NCI-H1092 (cell line): ENCODE measurements at regions not wholly inside any gene's neighbourhood (a gene's known extent, or its start where the extent isn't known, plus 50 kb on each side); places are given as distances from the start of the nearest gene placed in this dataset.
"Not testable (repeated sequence)": the region's sequence is repeated elsewhere in the genome, so short reads cannot be mapped to it uniquely, and the experiment has no call there.

Experiments
- DNase-seq: peaks from one replicate; lab custom pipeline; 2025; lab: John Stamatoyannopoulos, UW

DNA sequence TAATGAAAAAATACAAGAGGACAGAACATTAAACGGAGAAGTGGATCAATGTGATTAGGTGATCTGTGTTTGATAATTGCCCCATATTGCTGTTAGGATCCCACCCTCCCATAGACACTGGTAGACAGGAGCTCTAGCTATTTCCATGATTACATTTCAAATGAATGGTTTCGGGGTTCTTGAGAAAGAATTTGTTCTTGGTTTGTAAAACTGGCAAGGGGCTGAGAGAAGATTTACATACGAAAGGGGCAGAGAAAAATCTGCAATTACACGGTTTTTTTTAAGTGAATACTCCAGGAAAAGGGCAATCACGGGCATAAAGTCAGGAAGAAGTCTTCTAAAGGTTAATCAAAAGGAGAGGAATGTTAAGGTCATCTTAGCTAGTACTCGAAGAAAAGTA, 2125.7 kb upstream of the PCDH20 start:
- no peak for DNase-seq

DNA sequence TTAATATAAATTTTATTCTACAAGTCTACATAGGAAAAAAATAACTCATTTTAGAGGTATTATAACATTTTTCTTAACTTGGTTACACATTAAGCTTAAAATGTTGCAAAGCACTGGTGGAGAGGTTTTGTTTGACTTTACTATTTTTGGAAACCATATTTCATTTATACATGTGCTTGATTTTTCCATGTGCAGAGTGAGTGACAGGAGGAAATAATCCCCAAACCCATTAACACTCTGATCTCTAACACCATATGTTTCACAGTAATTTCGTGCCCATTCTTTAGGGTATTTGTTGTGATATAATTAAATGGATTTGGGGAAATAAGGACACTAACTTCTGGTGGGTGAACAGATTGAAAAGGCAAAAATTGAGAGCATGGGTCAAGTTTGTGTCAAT, 2124.4 kb upstream of the PCDH20 start:
- no peak for DNase-seq

DNA sequence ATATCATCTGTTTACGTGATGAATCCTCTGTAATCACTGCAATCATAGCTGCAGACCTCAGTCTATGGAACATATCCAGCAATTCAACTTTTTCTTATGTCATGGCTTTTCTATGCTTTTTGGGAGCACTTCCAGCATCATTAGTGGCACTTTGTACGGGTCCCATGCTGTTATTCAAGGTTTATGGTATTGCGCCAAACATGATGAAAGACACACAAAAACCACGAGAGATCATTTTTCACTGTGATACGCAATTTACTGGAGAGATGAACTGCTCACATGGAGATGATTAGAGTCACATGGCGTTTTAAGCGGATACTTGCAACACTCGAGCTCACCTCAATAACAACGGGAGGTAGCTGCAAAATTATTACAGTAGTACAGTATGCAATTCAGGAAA, 2101.7 kb upstream of the PCDH20 start:
- DNase-seq, result peak; percentile 62

DNA sequence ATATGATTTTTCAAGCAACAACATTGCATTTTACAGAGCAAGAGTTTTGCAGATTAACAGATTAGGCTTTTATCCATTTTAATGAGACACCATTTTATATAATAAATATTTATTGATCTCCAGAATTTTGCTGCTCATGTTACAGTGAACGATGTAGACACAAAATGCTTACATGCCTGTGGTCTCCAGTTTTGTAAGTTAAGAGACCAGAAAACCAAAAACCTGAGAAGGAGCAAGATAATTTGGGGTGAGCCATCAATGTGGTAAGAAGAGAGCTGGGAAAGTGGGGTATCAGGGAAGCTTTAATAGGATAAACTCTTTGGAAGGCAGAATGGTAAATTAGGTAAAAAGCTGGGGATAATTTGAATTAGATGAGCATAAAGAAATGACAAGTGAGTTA, 2100.5 kb upstream of the PCDH20 start:
- no peak for DNase-seq

DNA sequence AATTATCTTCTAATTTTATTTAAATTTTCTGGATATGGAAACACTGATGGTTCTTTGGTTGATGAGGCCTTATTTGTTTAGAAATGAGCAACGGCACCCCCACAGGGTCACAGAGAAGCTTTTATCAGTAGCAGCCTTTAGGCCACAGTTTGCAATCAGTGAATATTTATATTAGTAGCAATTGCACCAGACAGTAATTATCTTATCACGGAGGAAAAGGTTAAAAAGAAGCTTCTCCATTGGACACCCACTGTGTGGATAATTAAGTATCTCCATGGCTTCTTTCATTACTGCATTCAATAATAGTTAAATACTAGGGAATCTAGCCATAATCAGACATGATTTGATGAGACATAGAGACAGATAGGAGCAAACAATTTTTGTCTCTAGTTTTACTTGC, 2099.2 kb upstream of the PCDH20 start:
- no peak for DNase-seq

DNA sequence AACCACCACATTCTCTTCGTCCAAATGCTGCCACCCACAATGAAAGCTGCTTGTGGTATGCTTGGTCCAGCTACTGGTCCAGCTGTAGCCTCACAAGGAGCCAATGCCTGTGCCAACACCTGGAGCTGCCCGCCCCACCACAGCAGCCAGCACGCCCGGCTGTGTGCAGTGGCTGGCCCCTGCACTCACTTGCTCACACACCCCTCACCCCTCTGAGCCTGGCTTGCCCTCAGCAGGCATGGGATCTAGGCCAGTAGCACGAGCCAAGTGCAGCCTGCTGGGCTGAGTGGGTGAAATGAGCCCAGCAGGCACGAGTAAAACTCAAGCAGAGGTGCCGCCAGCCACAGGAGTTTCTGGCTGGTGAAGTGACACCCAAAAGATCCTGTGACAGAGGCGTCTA, 2096.4 kb upstream of the PCDH20 start:
- no peak for DNase-seq

DNA sequence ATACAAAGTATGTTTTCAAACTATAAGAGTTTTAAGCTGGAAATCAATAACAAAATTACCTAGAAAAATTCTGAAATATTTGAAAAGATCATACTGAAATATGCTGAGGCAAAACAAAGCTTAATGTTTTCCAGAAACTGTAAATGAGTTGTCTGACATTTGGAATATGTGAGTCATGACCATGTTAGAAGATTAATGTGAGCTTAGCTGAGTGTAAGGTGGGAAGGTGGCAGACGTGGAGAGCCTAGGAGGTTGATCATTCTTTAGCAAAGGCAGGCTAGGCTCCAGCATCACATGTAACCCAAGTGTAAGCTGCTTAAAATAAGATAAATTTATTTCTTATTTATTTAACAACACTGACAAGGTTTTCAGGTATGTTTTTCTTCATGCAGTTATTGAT, 2086.1 kb upstream of the PCDH20 start:
- DNase-seq, result no peak

DNA sequence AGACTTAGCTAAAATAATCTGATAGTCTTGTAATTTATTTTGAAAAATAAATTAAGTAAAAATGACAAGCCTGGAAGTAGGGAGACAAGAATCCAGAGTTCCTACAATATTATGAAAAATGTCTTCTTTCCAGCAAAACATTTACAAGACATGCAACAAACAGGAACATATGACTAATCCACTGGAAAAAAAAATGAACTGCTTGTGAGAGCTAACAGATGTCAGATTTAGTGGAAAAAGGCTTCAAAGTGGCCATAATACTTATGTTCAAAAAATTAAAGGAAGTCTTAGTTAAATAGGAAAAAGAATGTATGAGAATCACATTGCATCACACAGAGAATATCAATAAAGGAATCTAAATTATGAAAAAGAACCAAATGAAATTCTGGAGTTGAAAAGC, 2082.0 kb upstream of the PCDH20 start:
- no peak for DNase-seq

DNA sequence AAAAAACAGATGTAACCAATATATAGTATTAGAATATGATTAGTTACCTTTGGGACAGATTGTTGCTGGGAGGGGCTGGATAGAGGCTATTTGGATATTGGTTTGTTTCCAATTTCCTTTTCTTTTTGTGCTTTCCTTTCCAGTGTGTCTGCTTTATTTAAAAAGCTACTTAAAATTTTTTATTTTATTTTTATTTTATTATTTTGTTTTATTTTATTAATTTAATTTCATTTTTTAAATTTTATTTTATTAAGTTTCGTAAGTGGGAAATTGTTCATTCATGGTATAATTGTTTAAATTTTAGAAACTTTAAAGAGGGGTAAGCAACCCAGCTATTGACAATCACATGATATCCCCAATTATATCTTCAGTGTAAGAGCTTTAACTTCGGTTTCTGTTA, 2077.0 kb upstream of the PCDH20 start:
- no peak for DNase-seq

DNA sequence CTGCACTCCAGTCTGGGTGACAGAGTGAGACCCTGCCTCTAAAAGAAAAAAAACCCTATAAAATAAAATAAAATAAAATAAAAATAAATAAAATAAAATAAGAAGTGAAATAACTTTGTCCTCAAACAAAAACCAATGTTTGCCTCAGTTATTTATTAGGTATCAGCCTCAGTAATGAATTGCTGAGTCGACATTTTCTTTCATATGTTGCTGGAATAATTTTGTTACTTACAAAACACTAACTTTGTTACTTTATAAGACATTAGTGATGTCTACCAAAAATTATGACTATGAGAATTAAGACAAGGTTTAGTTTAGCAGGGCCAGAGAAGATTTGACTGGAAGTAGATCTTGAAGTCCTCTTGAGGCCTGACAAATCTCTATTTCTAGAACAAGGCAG, 2074.5 kb upstream of the PCDH20 start:
- DNase-seq, result no peak

DNA sequence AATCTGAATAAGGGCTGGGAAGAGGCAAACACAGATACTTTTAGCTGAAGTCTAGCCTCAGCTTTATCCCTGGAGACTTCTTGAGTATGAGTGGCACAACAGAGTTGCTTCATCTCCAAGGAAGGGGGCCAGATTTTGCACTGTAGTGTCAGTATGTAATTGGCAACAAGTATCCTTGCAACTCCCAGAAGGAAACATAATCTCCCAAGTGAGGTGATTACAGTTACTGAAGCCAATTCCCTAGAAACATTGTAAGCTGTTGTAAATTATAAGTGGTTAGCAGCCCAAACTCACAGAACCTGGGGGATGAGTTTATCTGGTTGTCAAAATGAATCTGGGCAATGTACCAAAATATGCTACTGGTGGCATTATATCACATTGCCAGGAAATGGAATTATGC, 2065.7 kb upstream of the PCDH20 start:
- peak; percentile 2 for DNase-seq

DNA sequence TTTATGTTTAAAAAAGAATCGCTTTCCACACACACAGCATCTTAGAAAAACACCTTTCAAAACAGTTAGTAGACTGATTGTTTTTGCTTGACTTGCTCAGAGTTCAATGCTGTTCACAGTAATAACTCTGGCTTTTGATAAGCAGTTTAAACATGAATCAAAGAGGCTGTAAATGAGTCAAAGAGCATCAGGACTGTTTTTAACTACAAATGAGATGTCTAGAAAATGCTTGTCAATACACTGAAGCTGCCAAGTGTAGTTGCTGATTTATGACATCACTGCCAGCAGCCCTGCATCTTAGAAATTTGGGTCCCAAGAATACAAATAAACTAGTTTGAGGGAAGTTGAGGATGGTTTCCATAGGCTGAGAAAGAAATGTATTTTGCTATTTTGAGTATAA, 2057.1 kb upstream of the PCDH20 start:
- DNase-seq, result no peak

DNA sequence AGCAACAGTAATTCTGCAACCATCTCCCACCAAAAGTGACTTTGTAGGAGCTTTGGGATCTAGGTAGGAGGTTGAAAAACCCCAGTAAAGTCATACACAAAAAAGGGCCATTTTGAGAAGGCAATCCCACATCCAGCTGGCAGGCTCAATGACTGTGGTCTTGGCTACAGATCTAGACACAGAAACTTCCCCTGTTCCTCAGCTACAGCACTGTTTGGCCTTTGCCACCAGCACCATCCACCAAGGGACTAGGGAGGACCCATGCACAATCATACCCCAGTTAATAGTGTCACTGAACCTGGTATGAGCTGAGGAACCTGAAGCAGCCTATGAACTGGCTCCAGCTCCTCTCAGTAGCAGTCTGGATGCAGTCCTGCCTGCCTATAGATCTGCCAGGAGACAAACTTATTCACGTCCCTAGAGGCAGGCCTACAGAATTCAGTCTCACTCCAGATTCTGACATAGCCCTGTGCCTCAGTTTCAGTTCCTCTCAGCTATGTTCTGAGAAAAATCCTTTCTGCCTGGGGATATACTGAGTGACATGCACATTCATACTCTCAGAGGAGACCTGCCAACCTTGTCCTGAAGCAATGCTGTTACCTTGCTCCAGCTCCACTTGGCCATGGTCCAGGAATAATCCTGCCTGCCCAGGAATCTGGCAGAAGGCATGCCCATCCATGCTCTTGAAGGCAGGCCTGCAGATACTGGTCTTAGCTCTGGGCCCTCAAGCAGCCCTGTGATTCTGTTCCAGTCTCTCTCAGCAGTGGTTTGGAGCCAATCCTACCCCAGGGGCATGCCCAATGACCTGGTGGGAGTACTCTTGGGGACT, 2048.3 kb upstream of the PCDH20 start:
- no peak for DNase-seq

DNA sequence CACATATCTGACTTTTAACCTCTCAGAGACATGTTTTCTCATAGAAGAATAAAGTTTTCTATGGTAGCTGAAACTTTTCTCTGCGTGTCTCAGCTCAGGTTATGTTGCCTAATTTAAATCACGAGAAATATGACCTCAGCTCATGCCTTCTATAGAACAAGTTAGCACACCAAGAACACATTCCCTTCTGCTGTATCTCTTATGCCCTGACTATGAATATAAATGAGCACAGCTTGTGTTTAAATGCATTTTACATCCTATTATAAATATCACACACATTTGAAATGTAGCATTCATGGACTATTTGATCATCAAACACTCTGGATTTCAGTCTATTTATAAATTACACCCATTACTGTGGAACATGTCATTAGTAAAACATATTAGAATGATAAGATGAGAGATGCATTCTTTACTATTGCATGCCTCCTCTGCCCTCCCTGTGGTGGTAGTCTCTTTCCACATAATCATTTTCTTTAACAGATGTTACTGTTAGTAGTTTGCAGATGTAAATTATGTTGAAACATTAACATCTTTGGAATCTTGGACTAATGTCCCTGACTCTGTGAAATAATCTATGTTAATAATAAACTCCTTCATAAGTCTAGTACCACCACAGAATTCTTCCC, 2044.9 kb upstream of the PCDH20 start:
- DNase-seq, result no peak

DNA sequence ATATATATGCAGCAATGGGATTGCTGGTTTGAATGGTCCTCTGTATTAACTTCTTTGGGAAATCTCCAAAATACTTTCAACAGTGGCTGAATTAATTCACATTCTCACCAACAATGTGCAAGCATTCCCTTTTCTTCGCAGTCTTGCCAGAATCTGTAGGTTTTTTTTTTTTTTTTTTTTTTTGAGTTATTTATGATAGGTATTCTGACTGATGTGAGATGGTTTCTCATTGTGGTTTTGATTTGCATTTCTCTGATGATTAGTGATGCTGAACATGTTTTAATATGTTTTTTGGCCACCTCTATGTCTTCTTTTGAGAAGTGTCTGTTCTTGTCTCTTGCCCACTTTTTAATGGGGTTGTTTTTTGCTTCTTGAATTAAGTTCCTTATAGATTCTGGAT, 2041.5 kb upstream of the PCDH20 start:
- no peak for DNase-seq

DNA sequence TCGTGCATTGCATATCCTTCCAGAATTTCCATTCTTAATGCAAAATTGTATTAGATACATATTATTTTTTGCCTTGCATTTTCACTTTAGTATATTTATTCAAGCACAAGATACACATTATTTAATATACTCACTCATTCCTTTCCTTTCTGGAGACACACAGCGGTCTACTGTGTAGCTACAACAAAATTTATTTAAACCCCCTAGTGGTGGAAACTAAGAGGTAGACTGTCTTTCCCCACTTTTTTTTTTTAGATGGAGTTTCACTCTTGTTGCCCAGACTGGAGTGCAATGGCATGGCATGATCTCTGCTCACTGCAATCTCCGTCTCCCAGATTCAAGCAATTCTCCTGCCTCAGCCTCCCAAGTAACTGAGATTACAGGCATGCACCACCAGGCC, 2040.3 kb upstream of the PCDH20 start:
- DNase-seq, result no peak

DNA sequence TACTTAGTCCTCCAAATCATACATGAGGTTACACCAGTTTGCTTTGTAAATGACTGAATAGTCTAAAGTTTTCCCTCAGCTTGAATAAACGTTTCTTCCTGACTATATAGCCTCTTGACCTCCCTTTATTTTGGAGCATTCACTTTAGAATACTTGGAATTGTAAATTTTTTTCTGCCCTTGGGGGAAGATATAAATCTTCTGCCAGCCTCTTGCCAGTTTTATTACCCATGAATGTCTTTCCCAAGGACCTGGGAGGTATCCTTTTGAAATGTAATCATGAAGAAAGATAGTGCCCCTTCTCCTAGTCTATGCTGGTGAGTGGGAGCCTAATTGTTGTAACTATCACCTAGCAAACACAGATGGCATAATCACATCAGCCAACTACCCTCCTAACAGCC, 2033.9 kb upstream of the PCDH20 start:
- DNase-seq, result no peak

DNA sequence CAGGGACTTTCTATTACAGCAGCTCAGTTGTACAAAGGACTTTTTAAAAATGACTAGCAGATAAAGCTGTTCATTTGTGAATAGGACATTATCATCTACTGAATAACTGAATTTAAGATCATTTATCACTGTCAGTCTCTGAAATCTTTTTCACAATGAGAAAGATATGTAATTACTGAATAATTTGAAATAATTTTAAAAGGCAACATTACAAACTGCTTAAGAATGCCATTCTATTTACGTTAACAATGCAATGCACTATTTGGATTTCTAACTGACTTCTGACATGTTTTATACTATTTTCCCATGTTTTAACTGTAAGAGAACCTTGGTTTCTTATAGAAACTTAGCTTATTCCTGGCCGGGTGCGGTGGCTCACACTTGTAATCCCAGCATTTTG, 2033.0 kb upstream of the PCDH20 start:
- DNase-seq, result no peak

DNA sequence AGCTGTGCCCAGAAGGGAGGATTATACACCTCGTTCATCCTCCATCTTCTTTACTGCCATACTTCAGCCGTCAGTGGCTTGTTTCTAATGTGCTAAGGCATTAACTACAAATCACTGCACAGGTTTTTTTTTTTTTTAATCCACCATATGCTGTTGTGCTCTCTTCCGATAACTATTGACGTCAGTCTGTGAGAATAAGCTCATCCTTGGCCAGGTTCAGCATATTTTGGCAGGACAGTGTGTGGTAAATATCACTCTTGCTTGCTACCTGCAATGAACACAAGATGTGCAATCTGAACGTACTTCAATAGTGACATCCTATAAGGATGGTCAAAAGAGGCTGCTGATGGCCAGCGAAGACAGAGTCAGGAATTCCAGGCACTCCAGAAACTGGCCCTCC, 2030.7 kb upstream of the PCDH20 start:
- no peak for DNase-seq

DNA sequence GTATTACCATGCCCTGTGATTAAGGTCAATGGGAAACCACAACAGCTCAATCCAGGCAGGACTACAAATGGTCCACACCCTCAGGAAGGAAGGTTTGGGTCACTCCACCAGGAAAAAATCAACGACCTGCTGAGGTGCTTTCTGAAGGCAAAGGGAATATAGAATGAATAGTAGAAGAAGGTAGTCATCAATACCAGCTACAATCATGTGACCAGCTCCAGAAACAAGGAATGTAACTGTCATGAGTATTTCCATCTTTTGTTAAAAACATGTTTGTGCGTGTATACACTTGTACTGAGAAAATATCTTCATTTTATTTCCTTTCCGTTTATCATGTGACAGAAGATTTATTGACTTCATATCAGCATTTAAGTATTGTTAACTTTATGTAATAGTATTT, 2028.6 kb upstream of the PCDH20 start:
- not testable (repeated sequence) for DNase-seq

DNA sequence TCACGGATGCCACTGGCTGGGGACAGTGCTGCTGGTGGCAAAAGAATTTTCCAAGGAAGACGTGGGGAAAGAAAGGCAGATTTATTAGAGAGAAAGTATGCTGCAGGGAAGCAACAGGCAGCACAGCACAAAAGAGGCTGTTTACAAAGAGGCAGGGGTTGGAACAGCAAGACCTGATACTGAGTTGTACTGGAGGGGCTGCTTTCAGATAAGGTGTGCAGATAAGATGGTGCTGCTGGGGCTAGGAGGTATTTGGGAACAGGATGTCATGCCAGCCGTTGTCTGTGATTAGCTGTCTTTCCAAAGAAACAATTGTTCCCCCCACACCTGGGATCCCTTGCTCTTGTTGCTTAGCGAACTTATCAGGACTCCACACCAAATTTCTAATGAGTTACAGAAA, 2023.3 kb upstream of the PCDH20 start:
- DNase-seq, result no peak

DNA sequence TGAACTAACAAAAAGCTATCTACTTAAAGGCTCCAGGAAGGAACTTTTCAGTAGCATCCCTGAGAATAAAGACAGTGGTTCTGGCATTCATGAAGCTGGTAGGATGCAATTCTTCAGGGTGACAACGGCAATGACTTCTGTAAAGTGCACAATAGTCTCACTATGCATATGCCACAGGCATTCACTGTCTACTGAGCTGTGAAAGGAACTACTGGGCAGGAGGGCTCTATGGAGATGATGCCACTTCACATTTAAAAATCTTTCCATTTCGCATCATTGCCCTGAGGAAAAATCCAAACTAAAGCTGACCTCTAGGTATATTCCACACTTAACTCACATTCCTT, 2020.6 kb upstream of the PCDH20 start:
- DNase-seq, result no peak

DNA sequence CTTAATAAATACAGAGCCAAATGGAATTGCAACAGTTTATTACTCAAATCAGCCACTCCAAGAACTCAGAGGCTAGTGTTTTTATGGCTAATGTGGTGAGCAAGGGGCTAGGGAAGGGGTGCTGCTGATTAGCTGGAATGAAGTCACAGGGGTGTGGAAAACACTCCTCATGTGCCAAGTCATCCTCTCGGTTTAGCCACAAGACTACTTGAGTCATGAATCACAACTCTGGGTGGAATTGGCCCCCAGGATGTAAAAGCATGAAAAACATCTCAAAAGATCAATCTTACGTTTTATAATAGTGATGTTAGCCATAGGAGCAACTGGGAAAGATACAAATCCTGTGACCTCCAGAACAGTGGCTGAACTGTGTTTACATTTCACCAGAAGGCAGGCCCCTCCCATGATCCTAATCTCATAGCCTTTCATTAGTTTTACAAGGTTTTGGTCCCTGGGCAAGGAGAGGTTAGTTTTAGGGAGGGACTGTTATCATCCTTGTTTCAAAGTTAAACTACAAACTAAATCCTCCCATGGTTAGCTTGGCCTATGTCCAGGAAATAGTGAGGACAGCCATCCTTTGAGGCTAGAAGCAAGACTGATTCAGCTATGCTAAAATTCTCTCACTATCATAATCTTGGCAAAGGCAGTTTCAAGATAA, 2020.1 kb upstream of the PCDH20 start:
- no peak for DNase-seq
